Activated CD4-positive, alpha-beta memory T cell treated with anti-CD3 and anti-CD28 coated beads, Interleukin-2, amount 10 ng/mL, durations not matched to agents 7 days and 5 days (primary cell): ENCODE measurements at regions not wholly inside any gene's neighbourhood (a gene's known extent, or its start where the extent isn't known, plus 50 kb on each side); places are given as distances from the start of the nearest gene placed in this dataset.
"Not testable (repeated sequence)": the region's sequence is repeated elsewhere in the genome, so short reads cannot be mapped to it uniquely, and the experiment has no call there.

Source experiments
- CTCF ChIA-PET: fragments of 350-600 bp; sonication (Branson Sonifier 250); formaldehyde crosslinking; loops from one replicate; lab custom pipeline; 2021; ENCODE audit warnings: antibody characterized with exemption, inconsistent platforms; lab: Charles Lee
- POLR2A ChIA-PET: fragments of 350-600 bp; sonication (Branson Sonifier 250); formaldehyde crosslinking; loops from one replicate; lab custom pipeline; 2021; ENCODE audit warnings: antibody characterized with exemption; lab: Charles Lee
- DNase-seq: peaks from one replicate; pipeline ENCODE4 v3.0.0-alpha.2; 2020
- H3K27ac Mint-ChIP-seq: one replicate; pipeline ENCODE4 v1.8.0; 2021; ENCODE audit warnings: mild to moderate bottlenecking, mixed read lengths
- H3K27me3 Mint-ChIP-seq: one replicate; pipeline ENCODE4 v1.8.0; 2021; ENCODE audit warnings: mixed read lengths
- H3K36me3 Mint-ChIP-seq: one replicate; pipeline ENCODE4 v1.8.0; 2021; ENCODE audit warnings: low read depth, mixed read lengths
- H3K4me1 Mint-ChIP-seq: one replicate; pipeline ENCODE4 v1.8.0; 2021; ENCODE audit warnings: mixed read lengths
- H3K4me3 Mint-ChIP-seq: one replicate; pipeline ENCODE4 v1.8.0; 2021; ENCODE audit warnings: mild to moderate bottlenecking, mixed read lengths
- H3K9me3 Mint-ChIP-seq: one replicate; pipeline ENCODE4 v1.8.0; 2021; ENCODE audit warnings: mixed read lengths

DNA sequence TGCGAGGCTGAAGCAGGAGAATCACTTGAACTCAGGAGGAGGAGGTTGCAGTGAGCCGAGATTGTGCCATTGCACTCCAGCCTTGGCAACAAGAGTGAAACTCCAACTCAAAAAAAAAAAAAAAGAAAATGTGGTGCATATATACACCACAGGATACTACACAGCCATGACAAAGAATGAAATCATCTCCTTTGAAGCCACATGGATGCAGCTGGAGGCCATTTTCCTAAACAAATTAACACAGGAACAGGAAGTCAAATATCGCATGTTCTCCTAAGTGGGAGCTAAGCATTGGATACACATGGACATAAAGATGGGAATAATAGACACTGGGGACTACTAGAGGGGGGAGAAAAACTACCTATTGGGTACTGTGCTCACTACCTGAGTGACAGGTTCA lies 226.9 kb downstream of the SOX2 start:
- CTCF ChIA-PET, H3K4me3 Mint-ChIP-seq, H3K9me3 Mint-ChIP-seq: not testable (repeated sequence)

DNA sequence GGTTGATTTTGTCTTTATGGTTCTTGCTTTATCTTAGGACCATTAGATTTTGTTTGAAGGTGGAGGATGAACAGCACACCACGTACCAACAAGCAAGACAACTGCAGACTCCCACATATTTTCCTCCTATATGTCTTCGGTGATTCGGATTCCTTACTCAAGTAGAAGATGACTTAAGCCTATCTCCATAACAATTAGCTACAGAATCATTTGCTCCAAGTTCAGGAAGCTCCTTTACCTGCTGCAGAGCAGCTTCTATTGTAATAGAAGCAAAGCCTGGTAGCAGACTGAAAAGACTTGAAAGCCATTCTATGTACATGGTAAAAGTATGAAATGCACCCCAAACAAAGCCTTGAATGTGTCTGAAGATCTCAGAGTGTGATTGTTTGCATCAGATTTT lies 229.0 kb downstream of the SOX2 start:
- Mint-ChIP-seq H3K27ac (no peak overlapping the region), H3K36me3 (no peaks in the 10 kb centered on the region), H3K4me3 (no peak overlapping the region), H3K27me3 (no peaks in the 10 kb centered on the region), H3K4me1 (no peaks in the 10 kb centered on the region), H3K9me3 (no peaks in the 10 kb centered on the region)
- ChIA-PET CTCF (no interaction called here), POLR2A (no interaction called here)
- DNase-seq: no peak

More for the DNA sequence above, 226.9 kb downstream of the SOX2 start:
- H3K27ac Mint-ChIP-seq, H3K36me3 Mint-ChIP-seq, H3K27me3 Mint-ChIP-seq, DNase-seq, H3K4me1 Mint-ChIP-seq, POLR2A ChIA-PET: not testable (repeated sequence)

- no peaks in the 10 kb centered on the region for H3K9me3 Mint-ChIP-seq
- no peak overlapping the region for H3K4me3 Mint-ChIP-seq
- POLR2A ChIA-PET: no interaction called here
- no peaks in the 10 kb centered on the region for H3K36me3 Mint-ChIP-seq
- H3K27ac Mint-ChIP-seq: no peak overlapping the region
- H3K27me3 Mint-ChIP-seq: no peaks in the 10 kb centered on the region
- CTCF ChIA-PET: no interaction called here
- no peaks in the 10 kb centered on the region for H3K4me1 Mint-ChIP-seq
- no peak for DNase-seq
Measured at GRCh38 chr3:181941250-181941649, 229.5 kb downstream of the SOX2 start.

- ChIA-PET CTCF (no interaction called here), POLR2A (no interaction called here)
- no peak for DNase-seq
- Mint-ChIP-seq H3K4me1 (no peaks in the 10 kb centered on the region), H3K4me3 (no peak overlapping the region), H3K27me3 (no peaks in the 10 kb centered on the region), H3K36me3 (no peaks in the 10 kb centered on the region), H3K9me3 (no peaks in the 10 kb centered on the region), H3K27ac (no peak overlapping the region)
Measured at GRCh38 chr3:181943285-181943684, 231.6 kb downstream of the SOX2 start.

DNA sequence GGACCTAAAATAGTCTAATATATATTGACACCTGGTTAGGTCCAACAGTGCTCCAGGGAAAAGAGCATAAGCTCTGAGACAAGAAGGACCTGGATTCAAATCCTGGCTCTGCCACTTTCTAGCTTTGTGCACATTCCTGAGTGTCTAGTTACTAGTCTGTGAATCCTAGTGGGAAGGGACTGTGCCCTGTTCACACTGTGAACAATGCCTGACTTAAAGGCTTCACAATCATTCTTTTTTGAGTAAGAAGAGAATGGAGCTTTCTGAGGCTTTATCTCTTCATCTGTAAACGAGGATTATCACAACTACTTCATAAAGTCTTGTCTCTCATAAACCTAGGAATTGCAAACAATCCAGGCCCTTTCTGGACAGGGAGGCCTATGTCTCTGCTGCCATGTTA lies 235.9 kb downstream of the SOX2 start:
- no peaks in the 10 kb centered on the region for H3K36me3 Mint-ChIP-seq
- no peaks in the 10 kb centered on the region for H3K9me3 Mint-ChIP-seq
- H3K4me3 Mint-ChIP-seq: no peak overlapping the region
- no peaks in the 10 kb centered on the region for H3K27me3 Mint-ChIP-seq
- POLR2A ChIA-PET: no interaction called here
- DNase-seq: no peak
- H3K4me1 Mint-ChIP-seq: no peaks in the 10 kb centered on the region
- CTCF ChIA-PET: no interaction called here
- no peak overlapping the region for H3K27ac Mint-ChIP-seq

GRCh38 chr3:181948286-181948685 lies 236.6 kb downstream of the SOX2 start:
- Mint-ChIP-seq H3K9me3 (no peaks in the 10 kb centered on the region), H3K4me3 (no peak overlapping the region), H3K27me3 (no peaks in the 10 kb centered on the region), H3K27ac (no peak overlapping the region), H3K36me3 (no peaks in the 10 kb centered on the region), H3K4me1 (no peaks in the 10 kb centered on the region)
- ChIA-PET CTCF (no interaction called here), POLR2A (no interaction called here)
- no peak for DNase-seq

GRCh38 chr3:181952221-181952620 lies 240.5 kb downstream of the SOX2 start:
- H3K4me1 Mint-ChIP-seq: no peaks in the 10 kb centered on the region
- H3K27ac Mint-ChIP-seq: no peak overlapping the region
- ChIA-PET POLR2A (no interaction called here), CTCF (no interaction called here)
- no peak overlapping the region for H3K4me3 Mint-ChIP-seq
- no peaks in the 10 kb centered on the region for H3K36me3 Mint-ChIP-seq
- H3K9me3 Mint-ChIP-seq: no peaks in the 10 kb centered on the region
- no peak for DNase-seq
- no peaks in the 10 kb centered on the region for H3K27me3 Mint-ChIP-seq

- no peak for DNase-seq
- H3K4me3 Mint-ChIP-seq: no peak overlapping the region
- CTCF ChIA-PET: no interaction called here
- H3K9me3 Mint-ChIP-seq: no peaks in the 10 kb centered on the region
- POLR2A ChIA-PET: no interaction called here
- H3K4me1 Mint-ChIP-seq: no peaks in the 10 kb centered on the region
- no peaks in the 10 kb centered on the region for H3K36me3 Mint-ChIP-seq
- no peaks in the 10 kb centered on the region for H3K27me3 Mint-ChIP-seq
- no peak overlapping the region for H3K27ac Mint-ChIP-seq
Measured at GRCh38 chr3:181952929-181953328, 241.2 kb downstream of the SOX2 start.

DNA sequence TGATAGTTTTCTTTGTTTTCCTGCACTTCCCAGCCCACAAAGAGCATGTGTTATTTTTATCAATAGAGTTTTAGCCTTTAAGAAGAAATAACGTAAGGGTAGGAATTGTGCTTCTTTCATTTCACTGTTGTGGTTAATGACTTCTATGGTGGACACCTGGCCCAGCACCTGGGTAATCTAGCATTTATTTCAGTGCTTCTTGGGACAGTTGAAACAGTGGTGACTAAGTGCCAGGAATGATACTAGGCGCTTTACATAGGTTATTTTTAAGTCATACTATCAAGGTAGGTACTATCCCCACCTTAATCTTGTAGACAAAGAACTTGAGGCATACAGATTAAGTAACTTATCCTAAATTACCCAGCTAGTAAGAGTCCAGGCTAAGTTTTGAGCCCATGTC lies 243.8 kb downstream of the SOX2 start:
- Mint-ChIP-seq H3K27me3 (no peaks in the 10 kb centered on the region), H3K4me3 (no peak overlapping the region), H3K9me3 (no peaks in the 10 kb centered on the region), H3K4me1 (no peaks in the 10 kb centered on the region), H3K36me3 (no peaks in the 10 kb centered on the region), H3K27ac (no peak overlapping the region)
- no peak for DNase-seq
- CTCF ChIA-PET: no interaction called here
- POLR2A ChIA-PET: no interaction called here

DNA sequence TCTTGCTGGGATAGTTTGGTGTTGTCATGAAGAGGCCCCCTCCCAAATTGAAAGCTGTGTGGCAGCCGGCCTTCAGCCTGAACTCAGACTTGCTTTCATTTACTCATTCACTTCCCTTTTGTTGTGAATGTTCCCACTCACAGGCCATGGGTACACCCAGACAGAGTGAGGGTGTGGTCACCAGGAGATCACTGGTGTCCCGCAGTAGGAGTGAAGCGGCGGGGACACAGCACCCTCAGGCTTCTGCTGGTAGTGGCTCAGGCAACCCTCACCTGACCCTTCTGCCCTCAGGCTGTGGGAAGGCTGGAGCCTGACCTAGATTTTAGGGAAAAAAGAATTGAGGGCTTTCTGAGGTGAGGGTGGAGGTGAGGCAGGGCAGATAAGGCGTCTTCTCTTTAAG lies 244.4 kb downstream of the SOX2 start:
- H3K27ac Mint-ChIP-seq: no peak overlapping the region
- no peaks in the 10 kb centered on the region for H3K36me3 Mint-ChIP-seq
- H3K4me1 Mint-ChIP-seq: no peaks in the 10 kb centered on the region
- ChIA-PET CTCF (no interaction called here), POLR2A (no interaction called here)
- H3K27me3 Mint-ChIP-seq: no peaks in the 10 kb centered on the region
- H3K4me3 Mint-ChIP-seq: no peak overlapping the region
- no peak for DNase-seq
- H3K9me3 Mint-ChIP-seq: no peaks in the 10 kb centered on the region

- H3K27me3 Mint-ChIP-seq: no peaks in the 10 kb centered on the region
- H3K9me3 Mint-ChIP-seq: no peaks in the 10 kb centered on the region
- DNase-seq: no peak
- H3K27ac Mint-ChIP-seq: no peak overlapping the region
- no peaks in the 10 kb centered on the region for H3K36me3 Mint-ChIP-seq
- ChIA-PET POLR2A (no interaction called here), CTCF (no interaction called here)
- H3K4me3 Mint-ChIP-seq: no peak overlapping the region
- no peaks in the 10 kb centered on the region for H3K4me1 Mint-ChIP-seq
Measured at GRCh38 chr3:181966393-181966792, 254.7 kb downstream of the SOX2 start.

DNA sequence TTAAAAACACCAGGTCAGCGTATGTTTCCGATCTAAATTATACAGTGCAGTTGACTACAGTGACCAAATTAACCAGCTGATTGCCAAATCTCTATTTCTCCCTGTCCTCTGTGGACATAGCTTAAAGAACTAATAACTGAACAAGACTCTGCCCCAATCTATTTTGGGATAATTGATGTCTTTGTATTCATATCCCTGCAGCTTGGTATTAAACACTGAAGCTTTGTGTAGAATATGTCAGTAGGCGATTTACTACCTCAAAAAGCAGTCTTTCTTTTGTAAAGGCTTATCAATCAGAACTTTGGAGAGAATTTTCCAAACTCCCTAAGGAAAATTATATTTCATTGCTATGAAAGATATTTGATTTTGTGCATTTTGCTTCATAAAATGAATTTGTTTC lies 258.2 kb downstream of the SOX2 start:
- H3K4me1 Mint-ChIP-seq: no peaks in the 10 kb centered on the region
- H3K4me3 Mint-ChIP-seq: no peak overlapping the region
- no peaks in the 10 kb centered on the region for H3K36me3 Mint-ChIP-seq
- ChIA-PET CTCF (no interaction called here), POLR2A (no interaction called here)
- H3K27ac Mint-ChIP-seq: no peak overlapping the region
- DNase-seq: no peak
- H3K27me3 Mint-ChIP-seq: no peaks in the 10 kb centered on the region
- no peaks in the 10 kb centered on the region for H3K9me3 Mint-ChIP-seq

DNA sequence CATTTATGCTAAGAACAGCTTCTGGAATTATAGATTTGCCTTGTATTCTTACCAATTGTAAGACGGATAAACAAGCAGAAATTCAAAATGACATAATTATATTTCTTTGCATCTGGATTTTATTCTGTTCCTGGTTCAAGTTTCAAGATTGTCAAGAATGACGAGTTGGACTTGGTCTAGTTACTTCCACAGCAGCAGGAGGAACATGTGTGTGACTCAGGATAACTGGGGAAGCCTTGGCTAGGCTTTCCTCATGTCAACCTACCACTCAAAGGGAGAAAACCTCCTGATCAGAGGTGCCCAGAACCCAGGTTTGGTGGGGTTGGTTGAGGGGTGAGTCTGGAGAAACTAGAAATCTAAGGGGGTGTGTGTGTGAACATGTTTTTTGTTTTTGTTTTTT lies 259.7 kb downstream of the SOX2 start:
- no peak overlapping the region for H3K27ac Mint-ChIP-seq
- no peak overlapping the region for H3K4me3 Mint-ChIP-seq
- ChIA-PET CTCF (no interaction called here), POLR2A (no interaction called here)
- no peak for DNase-seq
- H3K4me1 Mint-ChIP-seq: no peaks in the 10 kb centered on the region
- no peaks in the 10 kb centered on the region for H3K9me3 Mint-ChIP-seq
- H3K27me3 Mint-ChIP-seq: no peaks in the 10 kb centered on the region
- H3K36me3 Mint-ChIP-seq: no peaks in the 10 kb centered on the region

- POLR2A ChIA-PET: no interaction called here
- Mint-ChIP-seq H3K27ac (no peak overlapping the region), H3K4me3 (no peak overlapping the region), H3K4me1 (no peaks in the 10 kb centered on the region), H3K27me3 (no peaks in the 10 kb centered on the region), H3K36me3 (no peaks in the 10 kb centered on the region), H3K9me3 (no peaks in the 10 kb centered on the region)
- CTCF ChIA-PET: no interaction called here
- DNase-seq: no peak
Measured at GRCh38 chr3:181974198-181974597, 262.5 kb downstream of the SOX2 start.

DNA sequence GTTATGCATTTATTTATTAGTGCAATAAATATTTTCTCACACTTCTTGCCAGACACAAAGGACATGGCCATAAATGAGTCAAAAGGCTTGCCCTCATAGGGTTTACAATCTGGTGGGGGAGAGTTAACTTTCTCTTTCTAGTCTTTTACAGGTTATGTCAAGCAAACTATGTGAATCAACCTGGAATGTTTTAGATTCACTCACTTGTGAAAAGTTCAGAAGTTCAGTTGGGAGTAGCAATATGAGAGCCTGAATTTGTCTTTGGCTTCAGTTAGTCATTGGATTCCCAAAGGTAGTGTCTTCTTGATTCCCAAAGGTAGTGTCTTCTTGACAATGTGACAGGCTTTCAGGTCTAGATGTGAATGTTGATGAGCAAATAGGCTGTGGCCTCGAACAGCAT lies 264.8 kb downstream of the SOX2 start:
- POLR2A ChIA-PET: no interaction called here
- H3K27ac Mint-ChIP-seq: no peak overlapping the region
- no peaks in the 10 kb centered on the region for H3K36me3 Mint-ChIP-seq
- no peaks in the 10 kb centered on the region for H3K9me3 Mint-ChIP-seq
- no peaks in the 10 kb centered on the region for H3K27me3 Mint-ChIP-seq
- no peak for DNase-seq
- CTCF ChIA-PET: no interaction called here
- no peak overlapping the region for H3K4me3 Mint-ChIP-seq
- H3K4me1 Mint-ChIP-seq: no peaks in the 10 kb centered on the region
